ENCODE measurements at regions not wholly inside any gene's neighbourhood (a gene's known extent, or its start where the extent isn't known, plus 50 kb on each side); places are given as distances from the start of the nearest gene placed in this dataset.

- DNase-seq: no peak
- H3K27ac Mint-ChIP-seq: no peak overlapping the region
- no peaks in the 10 kb centered on the region for H3K4me1 ChIP-seq (ENCODE audit: control insufficient read depth in 1 of 2, extremely low read depth in 1 of 2, insufficient read depth in 2 of 2, low read length in 2 of 2)
- no peaks in the 10 kb centered on the region for H3K9me3 Mint-ChIP-seq
- no peaks in the 10 kb centered on the region for H3K9me3 ChIP-seq
- H3K27me3 ChIP-seq (replicated peaks in 1 of 2; ENCODE audit: control insufficient read depth in 2 of 2, extremely low read depth in 1 of 2, insufficient read depth in 2 of 2, low read length in 1 of 2): no peaks in the 10 kb centered on the region
- ChIA-PET CTCF (interaction anchor here in 1 of 2 donors (0.6 kb wide), 1 partner anchor 9 kb away, joined by 3 read pairs; no protein-coding TSS in a partner anchor), POLR2A (no interaction called here)
- no peaks in the 10 kb centered on the region for H3K36me3 ChIP-seq (ENCODE audit: control insufficient read depth in 2 of 2, extremely low read depth in 1 of 2, insufficient read depth in 1 of 2, low read length in 1 of 2)
- no peaks in the 10 kb centered on the region for H3K4me1 Mint-ChIP-seq
- peaks cover 0 to 3% of the 10 kb centered on the region in 2 donors for H3K27me3 Mint-ChIP-seq
- H3K36me3 Mint-ChIP-seq: no peaks in the 10 kb centered on the region
- no peak for ATAC-seq (replicated peaks in 1 of 4)
- WGBS (ENCODE audit: insufficient coverage): 55% methylated on average over 2 of the region's 2 CpGs
- H3K4me3 Mint-ChIP-seq: no peak overlapping the region
- H3K27ac ChIP-seq (ENCODE audit: low read length): no peak overlapping the region
- H3K4me3 ChIP-seq (ENCODE audit: control insufficient read depth in 1 of 2, extremely low read depth in 1 of 2, low read length in 1 of 2): no peak overlapping the region
Measured at GRCh38 chr7:46029111-46029704, 108.1 kb upstream of the IGFBP3 start.

- WGBS (ENCODE audit: insufficient coverage): no CpG with 5 or more reads among the region's 1 CpG
- H3K9me3 Mint-ChIP-seq: no peaks in the 10 kb centered on the region
Measured at GRCh38 chr7:46028246-46028645, 107.2 kb upstream of the IGFBP3 start.

GRCh38 chr7:46026741-46027140, 105.7 kb upstream of the IGFBP3 start:
- no peaks in the 10 kb centered on the region for H3K4me1 ChIP-seq (ENCODE audit: control insufficient read depth in 1 of 2, extremely low read depth in 1 of 2, insufficient read depth in 2 of 2, low read length in 2 of 2)
- no peaks in the 10 kb centered on the region for H3K36me3 Mint-ChIP-seq
- ATAC-seq (replicated peaks in 1 of 4) (no peak), DNase-seq (no peak)
- no peak overlapping the region for H3K27ac Mint-ChIP-seq
- no peaks in the 10 kb centered on the region for H3K27me3 ChIP-seq (replicated peaks in 1 of 2; ENCODE audit: control insufficient read depth in 2 of 2, extremely low read depth in 1 of 2, insufficient read depth in 2 of 2, low read length in 1 of 2)
- no peak overlapping the region for H3K27ac ChIP-seq (ENCODE audit: low read length)
- POLR2A ChIA-PET: no interaction called here
- CTCF ChIA-PET: no interaction called here
- no peaks in the 10 kb centered on the region for H3K4me1 Mint-ChIP-seq
- no peak overlapping the region for H3K4me3 ChIP-seq (ENCODE audit: control insufficient read depth in 1 of 2, extremely low read depth in 1 of 2, low read length in 1 of 2)
- no peak overlapping the region for H3K4me3 Mint-ChIP-seq
- H3K36me3 ChIP-seq (ENCODE audit: control insufficient read depth in 2 of 2, extremely low read depth in 1 of 2, insufficient read depth in 1 of 2, low read length in 1 of 2): no peaks in the 10 kb centered on the region
- no peaks in the 10 kb centered on the region for H3K9me3 ChIP-seq
- 80% methylated on average over 1 of the region's 1 CpG for WGBS (ENCODE audit: insufficient coverage)
- peaks cover 1 to 3% of the 10 kb centered on the region in 2 donors for H3K27me3 Mint-ChIP-seq
- H3K9me3 Mint-ChIP-seq: no peaks in the 10 kb centered on the region

More at GRCh38 chr7:46028246-46028645, 107.2 kb upstream of the IGFBP3 start:
- no peaks in the 10 kb centered on the region for H3K4me1 Mint-ChIP-seq
- Histone ChIP-seq H3K27ac (ENCODE audit: low read length) (no peak overlapping the region), H3K27me3 (replicated peaks in 1 of 2; ENCODE audit: control insufficient read depth in 2 of 2, extremely low read depth in 1 of 2, insufficient read depth in 2 of 2, low read length in 1 of 2) (no peaks in the 10 kb centered on the region), H3K36me3 (ENCODE audit: control insufficient read depth in 2 of 2, extremely low read depth in 1 of 2, insufficient read depth in 1 of 2, low read length in 1 of 2) (no peaks in the 10 kb centered on the region), H3K9me3 (no peaks in the 10 kb centered on the region), H3K4me1 (ENCODE audit: control insufficient read depth in 1 of 2, extremely low read depth in 1 of 2, insufficient read depth in 2 of 2, low read length in 2 of 2) (no peaks in the 10 kb centered on the region), H3K4me3 (ENCODE audit: control insufficient read depth in 1 of 2, extremely low read depth in 1 of 2, low read length in 1 of 2) (no peak overlapping the region)
- H3K36me3 Mint-ChIP-seq: no peaks in the 10 kb centered on the region
- ChIA-PET POLR2A (no interaction called here), CTCF (no interaction called here)
- ATAC-seq (replicated peaks in 1 of 4) (no peak), DNase-seq (no peak)
- H3K27me3 Mint-ChIP-seq: peaks cover 0 to 3% of the 10 kb centered on the region in 2 donors
- H3K27ac Mint-ChIP-seq: no peak overlapping the region
- no peak overlapping the region for H3K4me3 Mint-ChIP-seq

GRCh38 chr7:46024263-46024916, 103.3 kb upstream of the IGFBP3 start:
- no peaks in the 10 kb centered on the region for H3K9me3 Mint-ChIP-seq
- 70% methylated on average over 2 of the region's 6 CpGs for WGBS (ENCODE audit: insufficient coverage)
- Histone ChIP-seq H3K27me3 (replicated peaks in 1 of 2; ENCODE audit: control insufficient read depth in 2 of 2, extremely low read depth in 1 of 2, insufficient read depth in 2 of 2, low read length in 1 of 2) (no peaks in the 10 kb centered on the region), H3K27ac (ENCODE audit: low read length) (no peak overlapping the region), H3K9me3 (no peaks in the 10 kb centered on the region), H3K36me3 (ENCODE audit: control insufficient read depth in 2 of 2, extremely low read depth in 1 of 2, insufficient read depth in 1 of 2, low read length in 1 of 2) (no peaks in the 10 kb centered on the region), H3K4me1 (ENCODE audit: control insufficient read depth in 1 of 2, extremely low read depth in 1 of 2, insufficient read depth in 2 of 2, low read length in 2 of 2) (no peaks in the 10 kb centered on the region), H3K4me3 (ENCODE audit: control insufficient read depth in 1 of 2, extremely low read depth in 1 of 2, low read length in 1 of 2) (no peak overlapping the region)
- DNase-seq: no peak
- H3K4me1 Mint-ChIP-seq: no peaks in the 10 kb centered on the region
- CTCF ChIA-PET: no interaction called here
- POLR2A ChIA-PET: no interaction called here
- no peak overlapping the region for H3K27ac Mint-ChIP-seq
- H3K4me3 Mint-ChIP-seq: no peak overlapping the region
- no peaks in the 10 kb centered on the region for H3K36me3 Mint-ChIP-seq
- peaks cover 0 to 1% of the 10 kb centered on the region in 2 donors for H3K27me3 Mint-ChIP-seq
- ATAC-seq (replicated peaks in 1 of 4): no peak

- Mint-ChIP-seq H3K36me3 (no peaks in the 10 kb centered on the region), H3K9me3 (peaks cover 0 to 10% (median 7%) of the 10 kb centered on the region in 3 donors), H3K4me1 (no peaks in the 10 kb centered on the region), H3K27ac (no peak overlapping the region), H3K4me3 (no peak overlapping the region), H3K27me3 (peaks cover 0 to 1% of the 10 kb centered on the region in 2 donors)
- ChIA-PET POLR2A (no interaction called here), CTCF (no interaction called here)
- no CpG with 5 or more reads among the region's 2 CpGs for WGBS (ENCODE audit: insufficient coverage)
- DNase-seq (no peak), ATAC-seq (replicated peaks in 1 of 4) (no peak)
- no peak overlapping the region for H3K4me3 ChIP-seq (ENCODE audit: control insufficient read depth in 1 of 2, extremely low read depth in 1 of 2, low read length in 1 of 2)
- no peak overlapping the region for H3K27ac ChIP-seq (ENCODE audit: low read length)
- no peaks in the 10 kb centered on the region for H3K4me1 ChIP-seq (ENCODE audit: control insufficient read depth in 1 of 2, extremely low read depth in 1 of 2, insufficient read depth in 2 of 2, low read length in 2 of 2)
- H3K36me3 ChIP-seq (ENCODE audit: control insufficient read depth in 2 of 2, extremely low read depth in 1 of 2, insufficient read depth in 1 of 2, low read length in 1 of 2): no peaks in the 10 kb centered on the region
- no peaks in the 10 kb centered on the region for H3K27me3 ChIP-seq (replicated peaks in 1 of 2; ENCODE audit: control insufficient read depth in 2 of 2, extremely low read depth in 1 of 2, insufficient read depth in 2 of 2, low read length in 1 of 2)
- H3K9me3 ChIP-seq: no peaks in the 10 kb centered on the region
Measured at GRCh38 chr7:46022397-46022796, 101.3 kb upstream of the IGFBP3 start.

- POLR2A ChIA-PET: no interaction called here
- H3K27ac ChIP-seq (ENCODE audit: low read length): no peak overlapping the region
- ATAC-seq (replicated peaks in 1 of 4): no peak
Measured at GRCh38 chr7:46015107-46015868, 94.2 kb upstream of the IGFBP3 start.

More at GRCh38 chr7:46015107-46015868, 94.2 kb upstream of the IGFBP3 start:
- WGBS (ENCODE audit: insufficient coverage): 65% methylated on average over 5 of the region's 13 CpGs
- H3K36me3 ChIP-seq (ENCODE audit: control insufficient read depth in 2 of 2, extremely low read depth in 1 of 2, insufficient read depth in 1 of 2, low read length in 1 of 2): no peaks in the 10 kb centered on the region
- Mint-ChIP-seq H3K4me1 (no peaks in the 10 kb centered on the region), H3K27me3 (no peaks in the 10 kb centered on the region), H3K4me3 (no peak overlapping the region), H3K9me3 (peaks cover 0 to 14% (median 12%) of the 10 kb centered on the region in 3 donors), H3K36me3 (no peaks in the 10 kb centered on the region), H3K27ac (no peak overlapping the region)
- no peaks in the 10 kb centered on the region for H3K9me3 ChIP-seq
- peak in 1 of 35 experiments; percentile 8 for DNase-seq
- CTCF ChIA-PET: no interaction called here
- H3K27me3 ChIP-seq (replicated peaks in 1 of 2; ENCODE audit: control insufficient read depth in 2 of 2, extremely low read depth in 1 of 2, insufficient read depth in 2 of 2, low read length in 1 of 2): peaks cover 0 to 9% of the 10 kb centered on the region in 2 experiments
- H3K4me3 ChIP-seq (ENCODE audit: control insufficient read depth in 1 of 2, extremely low read depth in 1 of 2, low read length in 1 of 2): no peak overlapping the region
- no peaks in the 10 kb centered on the region for H3K4me1 ChIP-seq (ENCODE audit: control insufficient read depth in 1 of 2, extremely low read depth in 1 of 2, insufficient read depth in 2 of 2, low read length in 2 of 2)

Measured in T-cell (primary cell).